ENCODE measurements at regions not wholly inside any gene's neighbourhood (a gene's known extent, or its start where the extent isn't known, plus 50 kb on each side); places are given as distances from the start of the nearest gene placed in this dataset.
"Not testable (repeated sequence)": the region's sequence is repeated elsewhere in the genome, so short reads cannot be mapped to it uniquely, and the experiment has no call there.

GRCh38 chr12:97714107-97714563, 251.5 kb downstream of the RMST start:
- H3K4me3 Mint-ChIP-seq: no peak overlapping the region
- H3K4me2 ChIP-seq: no peak overlapping the region
- no peak overlapping the region for H2AFZ ChIP-seq (replicated peaks)
- no peak for DNase-seq (ENCODE audit: low spot score)
- H3K9me3 Mint-ChIP-seq: peaks cover 2% of the 10 kb centered on the region
- TF ChIP-seq EZH2 (IDR thresholded peaks at IDR 0.05) (no peak), EZH2phosphoT487 (IDR thresholded peaks at IDR 0.05) (no peak), CTCF (IDR thresholded peaks at IDR 0.05) (no peak)
- H3K4me1 Mint-ChIP-seq: peaks cover 3% of the 10 kb centered on the region
- H3K79me2 ChIP-seq (ENCODE audit: low read depth): no peaks in the 10 kb centered on the region
- no peak overlapping the region for H3K27ac ChIP-seq
- H3K36me3 ChIP-seq: no peaks in the 10 kb centered on the region
- H3K4me3 ChIP-seq: no peak overlapping the region
- no peaks in the 10 kb centered on the region for H4K20me1 ChIP-seq (ENCODE audit: low read depth)
- no peak overlapping the region for H3K27ac Mint-ChIP-seq
- H3K27me3 Mint-ChIP-seq (ENCODE audit: insufficient read depth, low read depth): peaks cover 2% of the 10 kb centered on the region
- H3F3A ChIP-seq (ENCODE audit: low read depth): no peaks in the 10 kb centered on the region
- H3K27me3 ChIP-seq: no peaks in the 10 kb centered on the region
- no peak overlapping the region for H3K9ac ChIP-seq
- no peaks in the 10 kb centered on the region for H3K9me3 ChIP-seq (ENCODE audit: low read depth)
- no peaks in the 10 kb centered on the region for H3K36me3 Mint-ChIP-seq
- peaks cover 12% of the 10 kb centered on the region for H3K4me1 ChIP-seq

GRCh38 chr12:97716356-97716755, 253.8 kb downstream of the RMST start:
- TF ChIP-seq EZH2 (IDR thresholded peaks at IDR 0.05) (no peak), CTCF (IDR thresholded peaks at IDR 0.05) (peak; percentile 50)
- Histone ChIP-seq H3K36me3 (no peaks in the 10 kb centered on the region), H3K27ac (no peak overlapping the region), H3F3A (ENCODE audit: low read depth) (no peaks in the 10 kb centered on the region), H3K79me2 (ENCODE audit: low read depth) (no peaks in the 10 kb centered on the region), H2AFZ (replicated peaks) (no peak overlapping the region), H3K4me1 (peaks cover 12% of the 10 kb centered on the region), H3K4me3 (no peak overlapping the region), H4K20me1 (ENCODE audit: low read depth) (no peaks in the 10 kb centered on the region), H3K4me2 (no peak overlapping the region), H3K27me3 (no peaks in the 10 kb centered on the region), H3K9ac (no peak overlapping the region), H3K9me3 (ENCODE audit: low read depth) (no peaks in the 10 kb centered on the region)
- Mint-ChIP-seq H3K4me1 (peaks cover 3% of the 10 kb centered on the region), H3K27me3 (ENCODE audit: insufficient read depth, low read depth) (peaks cover 2% of the 10 kb centered on the region), H3K4me3 (no peak overlapping the region), H3K27ac (peak overlapping the region; percentile 12), H3K9me3 (peaks cover 4% of the 10 kb centered on the region), H3K36me3 (no peaks in the 10 kb centered on the region)
- DNase-seq (ENCODE audit: low spot score): peak; percentile 25

- H2AFZ ChIP-seq (replicated peaks); H3K4me1 Mint-ChIP-seq: not testable (repeated sequence)
Observed at GRCh38 chr12:97723801-97724200, 261.2 kb downstream of the RMST start.

GRCh38 chr12:97745406-97746101, 282.9 kb downstream of the RMST start:
- DNase-seq (ENCODE audit: low spot score): no peak
- H3K9me3 ChIP-seq (ENCODE audit: low read depth): no peaks in the 10 kb centered on the region
- no peaks in the 10 kb centered on the region for H3K9me3 Mint-ChIP-seq
- H3K4me1 Mint-ChIP-seq: peaks cover 15% of the 10 kb centered on the region
- no peak overlapping the region for H3K4me3 Mint-ChIP-seq
- no peaks in the 10 kb centered on the region for H3K36me3 ChIP-seq
- H3K4me1 ChIP-seq: peaks cover 13% of the 10 kb centered on the region
- peaks cover 7% of the 10 kb centered on the region for H3F3A ChIP-seq (ENCODE audit: low read depth)
- no peak overlapping the region for H3K27ac Mint-ChIP-seq
- no peak overlapping the region for H3K4me3 ChIP-seq
- H3K36me3 Mint-ChIP-seq: no peaks in the 10 kb centered on the region
- H2AFZ ChIP-seq (replicated peaks): no peak overlapping the region
- no peaks in the 10 kb centered on the region for H4K20me1 ChIP-seq (ENCODE audit: low read depth)
- no peak overlapping the region for H3K9ac ChIP-seq
- no peak overlapping the region for H3K4me2 ChIP-seq
- TF ChIP-seq EZH2 (IDR thresholded peaks at IDR 0.05): no peak
- no peaks in the 10 kb centered on the region for H3K27me3 ChIP-seq
- H3K27ac ChIP-seq: no peak overlapping the region
- H3K27me3 Mint-ChIP-seq (ENCODE audit: insufficient read depth, low read depth): no peaks in the 10 kb centered on the region
- H3K79me2 ChIP-seq (ENCODE audit: low read depth): no peaks in the 10 kb centered on the region

More at GRCh38 chr12:97723801-97724200, 261.2 kb downstream of the RMST start:
- H3K9me3 Mint-ChIP-seq: peaks cover 10% of the 10 kb centered on the region
- H3K27me3 Mint-ChIP-seq (ENCODE audit: insufficient read depth, low read depth); H3K9me3 ChIP-seq (ENCODE audit: low read depth); H3K27ac ChIP-seq; H3K79me2 ChIP-seq (ENCODE audit: low read depth); H3K36me3 ChIP-seq; H3K27ac Mint-ChIP-seq; DNase-seq (ENCODE audit: low spot score); H3K4me3 Mint-ChIP-seq; H3K4me1 ChIP-seq; H3K27me3 ChIP-seq; H4K20me1 ChIP-seq (ENCODE audit: low read depth); H3K4me3 ChIP-seq; H3F3A ChIP-seq (ENCODE audit: low read depth); H3K4me2 ChIP-seq; H3K36me3 Mint-ChIP-seq; H3K9ac ChIP-seq: not testable (repeated sequence)
